GM12878 (cell line): ENCODE measurements at regions not wholly inside any gene's neighbourhood (a gene's known extent, or its start where the extent isn't known, plus 50 kb on each side); places are given as distances from the start of the nearest gene placed in this dataset.

Experiments
- ATAC-seq: fragments of 200-7000 bp; cut with Tn5 transposase; 3 replicates; pipeline ENCODE4 v1.9.1; 2020; ENCODE audit warnings: mild to moderate bottlenecking, moderate library complexity
- BruUV-seq: library from RNA; stranded (reverse); fragments of 400-500 nt; replicated peaks from 2 replicates; lab custom pipeline; 2021; lab: Mats Ljungman, UMichigan
- CTCF ChIA-PET: fragments of 300-600 bp; sonication (Branson Sonifier 250); formaldehyde crosslinking; extraction: SDS; loops from one replicate; lab custom pipeline; 2021; ENCODE audit warnings: inconsistent platforms; lab: Yijun Ruan, JAX
- POLR2A ChIA-PET: fragments of 350-600 bp; formaldehyde crosslinking; extraction: SDS; loops from one replicate; lab custom pipeline; 2021; ENCODE audit warnings: inconsistent platforms; lab: Charles Lee
- RAD21 ChIA-PET: fragments of 300-600 bp; sonication (Branson Sonifier 250); formaldehyde crosslinking; loops from one replicate; lab custom pipeline; 2023; ENCODE audit warnings: antibody characterized with exemption; ENCODE audit not compliant: unreplicated experiment; lab: Charles Lee
- SMC1A ChIA-PET: fragments of 300-600 bp; sonication (Branson Sonifier 250); formaldehyde crosslinking; loops from one replicate; lab custom pipeline; 2023; ENCODE audit not compliant: unreplicated experiment, uncharacterized antibody; lab: Charles Lee
- DNase-seq: peaks from one replicate; pipeline ENCODE4 v3.0.0-alpha.2; 2011; ENCODE audit warnings: low read depth, low spot score
- FAIRE-seq: peaks from 3 replicates; lab custom pipeline; 2011; peaks lifted over from hg19 to GRCh38; lab: Jason Lieb, UNC
- H2AFZ ChIP-seq: 2 replicates; pipeline ENCODE4 v1.6.0; 2011; ENCODE audit warnings: low read depth, low read length, control low read depth; ENCODE audit not compliant: control insufficient read depth
- H3K27ac ChIP-seq: 2 replicates; pipeline ENCODE4 v1.5.1; 2011; ENCODE audit warnings: control low read depth; ENCODE audit not compliant: control insufficient read depth, insufficient read depth
- H3K27me3 ChIP-seq, 2 experiments: replicated peaks in 1 of 2; 2 replicates each; pipeline versions ENCODE4 v1.6.0 to v1.6.1; 2011; ENCODE audit warnings: low read length in 1 of 2; ENCODE audit not compliant: control insufficient read depth in 2 of 2, insufficient read depth in 2 of 2
- H3K36me3 ChIP-seq, 2 experiments: 2 replicates each; pipeline ENCODE4 v1.5.1; 2011; ENCODE audit warnings: low read length in 1 of 2; ENCODE audit not compliant: control insufficient read depth in 2 of 2, insufficient read depth in 2 of 2
- H3K4me1 ChIP-seq: 2 replicates; pipeline ENCODE4 v1.6.1; 2011; ENCODE audit warnings: mild to moderate bottlenecking, low read length, moderate library complexity, mixed read lengths; ENCODE audit not compliant: control insufficient read depth, insufficient read depth
- H3K4me2 ChIP-seq: 2 replicates; pipeline ENCODE4 v1.6.0; 2011; ENCODE audit warnings: control low read depth; ENCODE audit not compliant: control insufficient read depth, insufficient read depth
- H3K4me3 ChIP-seq: fragments of 200-600 bp; sonication (generic); 2 replicates; pipeline ENCODE4 v1.5.1; 2016
- H3K79me2 ChIP-seq: 2 replicates; pipeline ENCODE4 v1.6.0; 2011; ENCODE audit warnings: low read length; ENCODE audit not compliant: control insufficient read depth, insufficient read depth
- H3K9ac ChIP-seq: 2 replicates; pipeline ENCODE4 v1.8.0; 2011; ENCODE audit warnings: low read length, control low read depth, mixed read lengths; ENCODE audit not compliant: control insufficient read depth, insufficient read depth
- H3K9me3 ChIP-seq: replicated peaks from 3 replicates; pipeline ENCODE4 v1.5.1; 2011; ENCODE audit warnings: mild to moderate bottlenecking, low read length; ENCODE audit not compliant: control insufficient read depth, insufficient read depth
- H4K20me1 ChIP-seq: 2 replicates; pipeline ENCODE4 v1.6.0; 2011; ENCODE audit not compliant: control insufficient read depth, insufficient read depth
- CEBPZ ChIP-seq: fragments of 150-350 bp; IDR thresholded peaks from 2 replicates; pipeline ENCODE4 v1.6.1; 2016; ENCODE audit warnings: low read depth, low read length
- CHD2 ChIP-seq: IDR thresholded peaks from 2 replicates; pipeline ENCODE4 v1.6.1; 2011; ENCODE audit warnings: low read depth, low read length, improper control_type of control experiment, borderline replicate concordance
- DPF2 ChIP-seq: fragments of 450-650 bp; IDR thresholded peaks from 2 replicates; pipeline ENCODE4 v1.6.1; 2017; ENCODE audit warnings: mild to moderate bottlenecking
- HDAC6 ChIP-seq: fragments of 200-600 bp; sonication (generic); IDR thresholded peaks from one replicate; pipeline ENCODE4 v1.8.0; 2017; ENCODE audit warnings: antibody characterized with exemption; ENCODE audit not compliant: unreplicated experiment
- HDGF ChIP-seq: fragments of 450-650 bp; IDR thresholded peaks from 2 replicates; pipeline ENCODE4 v1.6.1; 2016; ENCODE audit warnings: antibody characterized with exemption
- NFXL1 ChIP-seq: fragments of 450-650 bp; IDR thresholded peaks from 2 replicates; pipeline ENCODE4 v1.6.1; 2017; ENCODE audit warnings: antibody characterized with exemption, mild to moderate bottlenecking, borderline replicate concordance
- NR2C1 ChIP-seq: fragments of 450-650 bp; IDR thresholded peaks from 2 replicates; pipeline ENCODE4 v1.6.1; 2017; ENCODE audit warnings: antibody characterized with exemption, mild to moderate bottlenecking, moderate library complexity
- NR2F1 ChIP-seq: fragments of 450-650 bp; conservative IDR thresholded peaks from 2 replicates; pipeline ENCODE4 v1.6.1; 2017; ENCODE audit warnings: mild to moderate bottlenecking
- POU2F2 ChIP-seq: IDR thresholded peaks from 3 replicates; pipeline ENCODE4 v1.6.1; 2011; ENCODE audit warnings: low read depth, mild to moderate bottlenecking, low read length, borderline replicate concordance
- RFX5 ChIP-seq: IDR thresholded peaks from 2 replicates; pipeline ENCODE4 v1.6.1; 2011; ENCODE audit warnings: low read depth, low read length, improper control_type of control experiment
- TBL1XR1 ChIP-seq: IDR thresholded peaks from 2 replicates; pipeline ENCODE4 v1.6.1; 2012; ENCODE audit warnings: low read depth, low read length, improper control_type of control experiment
- YBX1 ChIP-seq: fragments of 450-650 bp; IDR thresholded peaks from 2 replicates; pipeline ENCODE4 v1.6.1; 2016; ENCODE audit warnings: antibody characterized with exemption
- ZNF217 ChIP-seq: fragments of 450-650 bp; IDR thresholded peaks from 2 replicates; pipeline ENCODE4 v1.6.1; 2017; ENCODE audit warnings: antibody characterized with exemption, mild to moderate bottlenecking
- ZZZ3 ChIP-seq: IDR thresholded peaks from 2 replicates; pipeline ENCODE4 v1.6.1; 2011; ENCODE audit warnings: low read depth; ENCODE audit not compliant: control insufficient read depth, insufficient read length
- WGBS: methylation state at CpG from one replicate; pipeline ENCODE4 v1.1.6; 2016; ENCODE audit warnings: low lambda C conversion rate; ENCODE audit not compliant: insufficient replicate concordance, insufficient coverage; ENCODE audit errors: missing lambda C conversion rate; 5-methylcytosine and 5-hydroxymethylcytosine counted together
- in situ Hi-C: fragments of 300-500 bp; cut with MboI; formaldehyde crosslinking; loops from 9 replicates; pipeline ENCODE4 v1.14.3; 2018; ENCODE audit warnings: mixed read lengths
- intact Hi-C: fragments of 100-400 bp; cut with micrococcal nuclease; formaldehyde crosslinking; loops from one replicate; pipeline ENCODE4 v1.14.2; 2022; ENCODE audit not compliant: unreplicated experiment

GRCh38 chr22:25487508-25487907 is 77.0 kb upstream of the GRK3 start:
- 80% methylated on average over 6 of the region's 6 CpGs for WGBS
- Histone ChIP-seq H3K4me2 (no peak overlapping the region), H3K9ac (no peak overlapping the region), H3K27me3 (no peaks in the 10 kb centered on the region), H3K79me2 (no peaks in the 10 kb centered on the region), H2AFZ (no peak overlapping the region), H3K9me3 (no peaks in the 10 kb centered on the region), H4K20me1 (no peaks in the 10 kb centered on the region), H3K4me1 (peaks cover 10% of the 10 kb centered on the region), H3K27ac (no peak overlapping the region)
- ATAC-seq (no peak), FAIRE-seq (no peak), DNase-seq (no peak)
- ChIA-PET RAD21 (interaction anchor here (1.0 to 1.2 kb wide), 2 partner anchors 12 to 80 kb away, joined by 3 to 4 read pairs; no protein-coding TSS in a partner anchor), CTCF (interaction anchor here (1.3 kb wide), 1 partner anchor 81 kb away, joined by 3 read pairs; no protein-coding TSS in a partner anchor), SMC1A (interaction anchor here (1.2 to 1.4 kb wide), 2 partner anchors 26 to 57 kb away, joined by 3 to 4 read pairs; no protein-coding TSS in a partner anchor), POLR2A (no interaction called here)
- no TSS peak for BruUV-seq
- in situ Hi-C loops, result no loop called here
- intact Hi-C loops, result no loop called here
- no peak for TF ChIP-seq ZNF217
- TF ChIP-seq NFXL1, result no peak
- no peak for TF ChIP-seq TBL1XR1
- no peak for TF ChIP-seq ZZZ3
- TF ChIP-seq HDGF, result peak; percentile 83; the same call in 1 of the 2 replicates
- TF ChIP-seq NR2C1, result no peak
- TF ChIP-seq, all 136 proteins: peak for 1
- Histone ChIP-seq H3K36me3 (no peaks in the 10 kb centered on the region), H3K4me3 (no peak overlapping the region)

GRCh38 chr22:25488244-25489020 is 76.0 kb upstream of the GRK3 start:
- no peak overlapping the region for H3K27ac ChIP-seq
- no peak overlapping the region for H3K4me2 ChIP-seq
- H4K20me1 ChIP-seq, result no peaks in the 10 kb centered on the region
- in situ Hi-C loops, result no loop called here
- peak; percentile 13 for FAIRE-seq
- ChIA-PET SMC1A (interaction anchor here (0.7 to 1.6 kb wide), 8 partner anchors 10 to 168 kb away, joined by 3 to 4 read pairs (median 3); no protein-coding TSS in a partner anchor), RAD21 (interaction anchor here (0.7 to 2.0 kb wide), 9 partner anchors 13 to 100 kb away, joined by 3 to 8 read pairs (median 4); partner anchors contain the start of gene GRK3), CTCF (interaction anchor here (0.6 to 1.3 kb wide), 4 partner anchors 12 to 81 kb away, joined by 3 to 4 read pairs (median 3); no protein-coding TSS in a partner anchor), POLR2A (no interaction called here)
- no TSS peak for BruUV-seq
- H2AFZ ChIP-seq, result no peak overlapping the region
- intact Hi-C loops, result no loop called here
- no peaks in the 10 kb centered on the region for H3K79me2 ChIP-seq
- H3K27me3 ChIP-seq, result no peaks in the 10 kb centered on the region
- peak; percentile 21 for ATAC-seq
- no peaks in the 10 kb centered on the region for H3K9me3 ChIP-seq
- no peak overlapping the region for H3K9ac ChIP-seq
- WGBS, result 62% methylated on average over 3 of the region's 3 CpGs
- H3K36me3 ChIP-seq, result no peaks in the 10 kb centered on the region
- peaks cover 10% of the 10 kb centered on the region for H3K4me1 ChIP-seq
- no peak overlapping the region for H3K4me3 ChIP-seq
- peak; percentile 26 for DNase-seq
- TF ChIP-seq DPF2 (peak; percentile 78), HDAC6 (no peak), POU2F2 (no peak), RFX5 (no peak), YBX1 (no peak), CEBPZ (no peak), CHD2 (no peak), NR2F1 (peak; percentile 97)
